ENCODE measurements at regions not wholly inside any gene's neighbourhood (a gene's known extent, or its start where the extent isn't known, plus 50 kb on each side); places are given as distances from the start of the nearest gene placed in this dataset.

DNA sequence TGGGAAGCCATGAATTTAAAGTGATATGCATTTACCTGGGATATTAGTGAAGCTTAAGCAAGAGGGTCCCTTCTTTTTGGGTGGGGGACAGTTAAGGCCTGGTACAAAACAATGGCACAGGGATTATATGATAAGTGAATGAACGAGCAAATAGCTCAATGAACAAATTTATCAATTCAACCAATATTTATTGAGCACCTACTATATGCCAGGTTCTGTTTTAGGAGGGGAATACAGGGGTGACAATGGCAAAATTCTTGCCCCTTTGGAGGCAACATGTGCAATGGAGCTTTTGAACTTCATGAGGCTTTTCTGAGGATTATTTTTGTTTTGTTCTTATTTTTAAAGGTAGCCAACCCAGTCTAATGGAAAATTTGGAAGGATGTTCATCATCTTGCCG lies 68.2 kb downstream of the FOXD2 start:
- Mint-ChIP-seq H3K4me1 (peaks cover 8 to 20% of the 10 kb centered on the region in 2 experiments), H3K36me3 (ENCODE audit: insufficient read depth in 1 of 3, low read depth in 3 of 3) (no peaks in the 10 kb centered on the region), H3K27ac (no peak overlapping the region), H3K9me3 (peaks cover 0 to 8% of the 10 kb centered on the region in 2 experiments; a peak in 2 of 5 replicates), H3K4me3 (no peak overlapping the region), H3K27me3 (ENCODE audit: low read depth) (peaks cover 91% of the 10 kb centered on the region)
- Histone ChIP-seq H3K56ac (ENCODE audit: insufficient read length, low read depth, low read length) (no peak overlapping the region), H2AFZ (ENCODE audit: low read length) (no peak overlapping the region), H2BK20ac (ENCODE audit: low read depth, low read length, poor library complexity, severe bottlenecking) (no peak overlapping the region), H3K23me2 (ENCODE audit: insufficient read length, low read depth, low read length, poor library complexity, severe bottlenecking) (peaks cover 11% of the 10 kb centered on the region), H3K4me1 (ENCODE audit: insufficient read depth, low read length) (no peaks in the 10 kb centered on the region), H4K8ac (replicated peaks; ENCODE audit: insufficient read length, low read depth, low read length) (no peak overlapping the region), H3K14ac (ENCODE audit: insufficient read depth, low read length) (no peak overlapping the region), H3K27me3 (ENCODE audit: insufficient read depth, low read length) (peaks cover 28% of the 10 kb centered on the region), H3K27ac (ENCODE audit: insufficient read length, low read depth, low read length) (no peak overlapping the region), H3K79me2 (ENCODE audit: insufficient read depth, low read length) (no peaks in the 10 kb centered on the region), H2BK12ac (ENCODE audit: insufficient read length, low read depth, low read length) (no peak overlapping the region), H2BK15ac (ENCODE audit: low read depth, low read length) (no peak overlapping the region), H3K79me1 (ENCODE audit: insufficient read depth, low read depth, low read length, poor library complexity, severe bottlenecking) (no peaks in the 10 kb centered on the region), H2BK120ac (ENCODE audit: low read depth, low read length, poor library complexity, severe bottlenecking) (no peak overlapping the region), H4K91ac (ENCODE audit: insufficient read length, low read depth, low read length) (no peak overlapping the region), H3K9me3 (ENCODE audit: control insufficient read depth, low read depth, low read length) (no peaks in the 10 kb centered on the region), H3K9ac (ENCODE audit: extremely low read depth, insufficient read length, low read length) (no peak overlapping the region), H2BK5ac (ENCODE audit: insufficient read length, low read length) (no peak overlapping the region), H3T11ph (ENCODE audit: low read length) (no peak overlapping the region), H4K20me1 (ENCODE audit: control insufficient read depth, insufficient read depth, insufficient read length) (no peaks in the 10 kb centered on the region), H3K4me2 (ENCODE audit: insufficient read depth, insufficient read length, low read length) (no peak overlapping the region), H4K5ac (ENCODE audit: insufficient read length, low read depth, low read length) (no peak overlapping the region), H2AK5ac (ENCODE audit: insufficient read length, low read length) (no peak overlapping the region), H3K18ac (ENCODE audit: insufficient read length, low read depth, low read length) (no peak overlapping the region), H3K23ac (ENCODE audit: insufficient read length, low read depth, low read length) (no peak overlapping the region), H3K4ac (ENCODE audit: low read depth, low read length) (no peak overlapping the region)
- WGBS (ENCODE audit: extremely low coverage, insufficient read length, low lambda C conversion rate), result no CpG with 5 or more reads among the region's 2 CpGs
- no peak for DNase-seq
- TF ChIP-seq CTCF (conservative IDR thresholded peaks at IDR 0.05), result no peak

Measured in H9 (cell line).